K562 (cell line): ENCODE measurements at regions not wholly inside any gene's neighbourhood (a gene's known extent, or its start where the extent isn't known, plus 50 kb on each side); places are given as distances from the start of the nearest gene placed in this dataset.

ENCODE experiments used
- ARHGAP35 ChIP-seq: fragments of 450-650 bp; IDR thresholded peaks from 2 replicates; pipeline ENCODE4 v1.6.1; 2018; ENCODE audit not compliant: partially characterized antibody
- HIVEP1 ChIP-seq: fragments of 250-450 bp; sonication (Bioruptor Pico); IDR thresholded peaks from 2 replicates; pipeline ENCODE4 v1.4.0; 2020; ENCODE audit warnings: mild to moderate bottlenecking
- MXI1 ChIP-seq: IDR thresholded peaks from 2 replicates; pipeline ENCODE4 v1.6.1; 2011; ENCODE audit warnings: low read depth, mild to moderate bottlenecking, improper control_type of control experiment, low read length
- NR4A1 ChIP-seq, 2 experiments: fragments of 250-450 bp in 1 of 2; fragments of 450-650 bp in 1 of 2; sonication (Bioruptor Pico) in 1 of 2; IDR thresholded peaks; 2 replicates each; pipeline versions ENCODE4 v1.4.0 to v1.6.1; 2016 to 2020; ENCODE audit warnings: mild to moderate bottlenecking in 2 of 2, missing compliant biosample characterization in 1 of 2, missing genetic modification characterization in 1 of 2, moderate library complexity in 1 of 2
- RBM22 ChIP-seq: fragments of 200-400 bp; formaldehyde crosslinking; IDR thresholded peaks from 2 replicates; pipeline ENCODE4 v1.6.1; 2018; ENCODE audit warnings: low read length, low read depth; ENCODE audit not compliant: poor library complexity, severe bottlenecking
- SAFB ChIP-seq: fragments of 200-400 bp; formaldehyde crosslinking; IDR thresholded peaks from 2 replicates; pipeline ENCODE4 v1.6.1; 2017; ENCODE audit warnings: low read depth, low read length, borderline replicate concordance
- STAT5A ChIP-seq: IDR thresholded peaks from 2 replicates; pipeline ENCODE4 v1.6.1; 2012; ENCODE audit warnings: low read length, inconsistent platforms, borderline replicate concordance
- TGIF2 ChIP-seq: sonication (generic); formaldehyde crosslinking; IDR thresholded peaks from 2 replicates; pipeline ENCODE4 v1.8.1; 2022; ENCODE audit warnings: mild to moderate bottlenecking, missing genetic modification reagents, moderate library complexity
- TSC22D4 ChIP-seq: fragments of 450-650 bp; IDR thresholded peaks from 2 replicates; pipeline ENCODE4 v1.6.1; 2016; ENCODE audit warnings: missing genetic modification characterization, missing biosample characterization, control low read depth
- ZFPM2 ChIP-seq: fragments of 250-450 bp; sonication (Bioruptor Pico); IDR thresholded peaks from 2 replicates; pipeline ENCODE4 v1.5.1; 2022; ENCODE audit warnings: mild to moderate bottlenecking
- TF ChIP-seq, protein P1 (sequence below): sonication (generic); formaldehyde crosslinking; IDR thresholded peaks from 2 replicates; pipeline ENCODE4 v1.8.0; 2023; ENCODE audit warnings: mild to moderate bottlenecking, missing genetic modification reagents
- TF ChIP-seq, protein P2 (sequence below): fragments of 250-450 bp; sonication (Bioruptor Pico); IDR thresholded peaks from 2 replicates; pipeline ENCODE4 v1.8.0; 2021; ENCODE audit warnings: moderate library complexity, mild to moderate bottlenecking, inconsistent platforms

DNA sequence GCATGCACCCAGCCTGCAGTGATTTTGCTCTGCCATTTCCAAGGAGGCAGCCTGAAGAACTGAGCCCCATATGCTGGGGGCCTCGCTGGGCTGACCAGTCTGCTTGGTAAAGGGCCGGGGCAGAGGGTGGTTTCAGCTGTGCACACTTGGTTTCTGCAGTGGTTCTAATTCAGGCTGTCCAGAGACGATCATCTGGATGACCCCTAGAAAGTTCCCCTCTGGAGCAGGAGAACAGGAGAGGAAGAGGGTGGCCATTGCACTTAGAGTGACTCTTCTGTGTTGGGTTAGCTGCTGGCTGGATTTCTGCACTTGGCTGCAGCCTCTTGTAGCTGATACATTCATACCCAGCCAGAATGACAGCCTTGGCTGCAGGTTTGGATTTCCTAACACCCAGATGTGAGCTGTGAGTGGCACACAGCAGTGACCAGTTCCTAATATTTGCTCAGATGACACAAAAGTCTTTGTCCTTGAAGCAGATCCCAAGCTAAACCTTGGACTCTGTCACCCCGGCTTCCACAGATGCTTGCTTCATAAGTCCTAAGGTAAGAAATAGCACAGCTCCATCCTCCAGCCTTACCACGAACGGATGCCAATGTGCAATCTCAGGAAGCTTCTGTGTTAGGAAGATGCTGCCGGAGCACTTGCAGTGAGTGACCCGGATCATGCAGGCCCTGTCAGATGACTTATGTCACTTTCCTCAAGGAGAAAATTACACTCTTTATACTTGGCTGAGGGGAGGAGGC is 105.6 kb downstream of the HNRNPLL start (continued):
- TF ChIP-seq, protein P1, sequence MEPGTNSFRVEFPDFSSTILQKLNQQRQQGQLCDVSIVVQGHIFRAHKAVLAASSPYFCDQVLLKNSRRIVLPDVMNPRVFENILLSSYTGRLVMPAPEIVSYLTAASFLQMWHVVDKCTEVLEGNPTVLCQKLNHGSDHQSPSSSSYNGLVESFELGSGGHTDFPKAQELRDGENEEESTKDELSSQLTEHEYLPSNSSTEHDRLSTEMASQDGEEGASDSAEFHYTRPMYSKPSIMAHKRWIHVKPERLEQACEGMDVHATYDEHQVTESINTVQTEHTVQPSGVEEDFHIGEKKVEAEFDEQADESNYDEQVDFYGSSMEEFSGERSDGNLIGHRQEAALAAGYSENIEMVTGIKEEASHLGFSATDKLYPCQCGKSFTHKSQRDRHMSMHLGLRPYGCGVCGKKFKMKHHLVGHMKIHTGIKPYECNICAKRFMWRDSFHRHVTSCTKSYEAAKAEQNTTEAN (CRISPR knock-in tag): no peak
- no peak for TF ChIP-seq STAT5A
- TF ChIP-seq SAFB: no peak
- no peak for TF ChIP-seq ARHGAP35
- TF ChIP-seq NR4A1 (CRISPR knock-in tag; IDR thresholded peaks at IDR 0.05): no peak
- TF ChIP-seq NR4A1 (tag; IDR thresholded peaks at IDR 0.05): no peak
- no peak for TF ChIP-seq MXI1
- TF ChIP-seq, protein P2, sequence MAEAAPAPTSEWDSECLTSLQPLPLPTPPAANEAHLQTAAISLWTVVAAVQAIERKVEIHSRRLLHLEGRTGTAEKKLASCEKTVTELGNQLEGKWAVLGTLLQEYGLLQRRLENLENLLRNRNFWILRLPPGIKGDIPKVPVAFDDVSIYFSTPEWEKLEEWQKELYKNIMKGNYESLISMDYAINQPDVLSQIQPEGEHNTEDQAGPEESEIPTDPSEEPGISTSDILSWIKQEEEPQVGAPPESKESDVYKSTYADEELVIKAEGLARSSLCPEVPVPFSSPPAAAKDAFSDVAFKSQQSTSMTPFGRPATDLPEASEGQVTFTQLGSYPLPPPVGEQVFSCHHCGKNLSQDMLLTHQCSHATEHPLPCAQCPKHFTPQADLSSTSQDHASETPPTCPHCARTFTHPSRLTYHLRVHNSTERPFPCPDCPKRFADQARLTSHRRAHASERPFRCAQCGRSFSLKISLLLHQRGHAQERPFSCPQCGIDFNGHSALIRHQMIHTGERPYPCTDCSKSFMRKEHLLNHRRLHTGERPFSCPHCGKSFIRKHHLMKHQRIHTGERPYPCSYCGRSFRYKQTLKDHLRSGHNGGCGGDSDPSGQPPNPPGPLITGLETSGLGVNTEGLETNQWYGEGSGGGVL (CRISPR knock-in tag): no peak
- TF ChIP-seq TSC22D4 (tag): no peak
- TF ChIP-seq RBM22: no peak
- no peak for TF ChIP-seq HIVEP1 (CRISPR knock-in tag)
- no peak for TF ChIP-seq TGIF2
- TF ChIP-seq ZFPM2 (CRISPR knock-in tag): no peak
